ENCODE measurements at regions not wholly inside any gene's neighbourhood (a gene's known extent, or its start where the extent isn't known, plus 50 kb on each side); places are given as distances from the start of the nearest gene placed in this dataset.

DNA sequence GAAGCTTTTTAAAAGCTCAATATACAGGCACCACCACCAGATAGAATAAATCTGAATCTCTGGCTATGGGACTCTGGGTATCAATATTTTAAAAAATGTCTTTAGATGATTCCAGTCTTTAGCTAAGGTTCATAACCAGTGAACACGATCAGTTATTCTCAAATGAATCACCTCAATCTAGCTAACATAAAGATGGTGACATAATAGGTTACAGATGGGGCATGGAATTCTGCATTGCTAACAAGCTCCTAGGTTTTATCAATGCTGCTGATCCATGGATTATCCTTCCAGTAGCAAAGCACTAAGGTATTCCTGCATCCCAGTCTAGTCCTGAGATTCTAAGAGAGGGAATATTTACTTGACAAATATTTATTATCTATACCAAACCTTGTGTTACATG is 415.5 kb upstream of the CDH11 start:
- intact Hi-C loops (cut with DNase I), result no loop called here
- DNase-seq (ENCODE audit: missing footprints) (no peak), ATAC-seq (no peak)

DNA sequence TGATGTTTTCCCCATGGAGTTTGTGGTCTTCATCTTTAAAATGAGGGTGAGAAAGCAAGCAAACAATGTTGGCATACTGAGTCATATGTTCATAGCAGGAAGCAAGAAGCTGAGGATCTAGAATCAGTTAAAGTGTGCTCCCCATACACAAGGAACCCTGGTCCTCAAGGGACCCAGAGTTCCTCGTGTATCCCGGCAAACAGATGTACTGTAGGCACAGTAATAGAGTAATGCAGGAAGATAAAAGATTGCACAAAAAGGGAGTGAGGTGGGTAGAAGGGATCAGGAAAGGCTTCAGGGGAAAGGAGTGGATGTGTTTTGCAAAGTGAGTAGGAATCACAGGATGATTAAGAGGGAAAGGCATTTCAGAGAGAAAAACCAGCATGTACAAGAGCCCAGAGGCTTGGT is 412.3 kb upstream of the CDH11 start:
- ATAC-seq (no peak), DNase-seq (ENCODE audit: missing footprints) (no peak)
- intact Hi-C loops (cut with DNase I), result no loop called here

GRCh38 chr16:65532846-65533245 is 411.0 kb upstream of the CDH11 start:
- intact Hi-C loops (cut with DNase I), result no loop called here

GRCh38 chr16:65532258-65532657 is 410.4 kb upstream of the CDH11 start:
- intact Hi-C loops (cut with DNase I), result no loop called here
- ATAC-seq (no peak), DNase-seq (ENCODE audit: missing footprints) (no peak)

More at GRCh38 chr16:65532846-65533245, 411.0 kb upstream of the CDH11 start:
- DNase-seq (ENCODE audit: missing footprints) (no peak), ATAC-seq (no peak)

- no peak for ATAC-seq
- no peak for DNase-seq (ENCODE audit: missing footprints)
- intact Hi-C loops (cut with DNase I), result no loop called here
Measured at GRCh38 chr16:65531475-65531874, 409.6 kb upstream of the CDH11 start.

GRCh38 chr16:65525707-65526106 is 403.8 kb upstream of the CDH11 start:
- intact Hi-C loops (cut with DNase I), result no loop called here
- DNase-seq (ENCODE audit: missing footprints), result no peak
- ATAC-seq, result no peak

GRCh38 chr16:65524997-65525396 is 403.1 kb upstream of the CDH11 start:
- ATAC-seq (no peak), DNase-seq (ENCODE audit: missing footprints) (no peak)
- intact Hi-C loops (cut with DNase I), result no loop called here

DNA sequence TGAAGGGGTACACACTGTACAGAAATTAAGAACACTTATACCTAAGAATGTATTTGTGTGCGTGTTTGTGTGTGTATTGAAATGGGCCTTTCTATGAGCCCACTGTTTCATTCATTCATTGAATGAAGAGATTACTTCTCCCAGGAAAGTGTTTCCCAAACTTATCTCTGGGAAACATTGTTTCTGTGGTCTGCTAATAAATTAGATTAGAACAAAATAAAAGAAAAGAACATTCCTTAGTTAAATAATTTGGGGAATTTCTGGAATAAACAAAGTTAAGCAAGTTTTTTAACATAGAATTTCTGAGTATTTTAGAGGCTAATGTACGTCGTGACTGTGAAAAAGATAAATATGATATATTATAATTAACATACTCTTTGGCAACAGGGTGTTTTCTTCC is 402.4 kb upstream of the CDH11 start:
- no peak for DNase-seq (ENCODE audit: missing footprints)
- intact Hi-C loops (cut with DNase I), result no loop called here
- ATAC-seq, result no peak

DNA sequence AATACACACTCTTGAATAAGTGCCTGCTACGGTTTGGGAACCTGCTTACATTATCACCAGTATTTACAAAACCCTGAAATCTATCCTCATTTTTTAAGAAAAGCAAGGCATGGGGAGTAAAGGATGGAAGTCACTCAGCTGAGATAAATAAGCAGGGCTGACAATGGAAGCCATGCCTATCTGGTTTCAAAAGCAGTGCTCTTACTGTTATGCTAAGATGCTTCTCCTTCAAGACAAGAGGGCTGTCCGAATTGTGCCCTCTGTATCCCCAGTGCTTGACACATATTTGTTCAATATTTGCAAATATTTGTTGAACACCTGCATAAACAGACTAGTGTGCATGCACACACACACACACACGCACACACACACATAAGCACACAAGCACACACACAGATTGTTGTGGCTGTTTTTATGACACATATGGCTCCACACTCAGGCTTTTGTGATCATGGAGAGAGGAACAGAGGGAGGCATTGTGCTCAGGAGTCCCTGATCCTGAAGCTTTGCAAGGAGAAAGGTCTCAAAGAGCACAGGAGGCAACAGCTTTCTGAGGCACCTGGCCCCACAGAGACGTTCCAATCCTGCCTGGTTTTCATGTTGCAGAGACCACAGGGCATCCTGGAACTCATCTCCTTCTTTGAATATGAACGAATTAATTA is 401.6 kb upstream of the CDH11 start:
- DNase-seq (ENCODE audit: missing footprints), result no peak
- intact Hi-C loops (cut with DNase I), result no loop called here
- ATAC-seq, result no peak

DNA sequence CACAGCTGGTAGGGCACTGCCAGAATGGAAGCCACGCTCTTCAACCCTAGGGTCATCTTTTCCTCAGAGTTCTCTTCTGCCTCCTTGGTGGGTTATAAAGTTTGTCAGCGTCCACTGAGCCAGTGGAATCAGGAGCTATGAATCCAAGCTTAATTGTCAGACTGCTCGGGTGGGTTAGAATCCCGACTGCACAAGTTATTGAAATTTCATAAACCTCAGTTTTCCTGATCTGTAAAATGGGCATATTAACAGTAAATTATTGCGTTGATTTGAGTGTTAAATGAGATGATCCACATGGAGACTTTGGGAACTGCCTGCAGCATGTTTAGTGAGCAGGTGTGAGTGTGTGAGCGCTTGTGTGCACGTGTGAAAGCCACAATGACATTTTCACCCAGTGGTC is 400.5 kb upstream of the CDH11 start:
- DNase-seq (ENCODE audit: missing footprints), result no peak
- no peak for ATAC-seq
- intact Hi-C loops (cut with DNase I), result no loop called here

GRCh38 chr16:65521633-65522328 is 399.9 kb upstream of the CDH11 start:
- DNase-seq (ENCODE audit: missing footprints) (no peak), ATAC-seq (no peak)
- intact Hi-C loops (cut with DNase I), result no loop called here

DNA sequence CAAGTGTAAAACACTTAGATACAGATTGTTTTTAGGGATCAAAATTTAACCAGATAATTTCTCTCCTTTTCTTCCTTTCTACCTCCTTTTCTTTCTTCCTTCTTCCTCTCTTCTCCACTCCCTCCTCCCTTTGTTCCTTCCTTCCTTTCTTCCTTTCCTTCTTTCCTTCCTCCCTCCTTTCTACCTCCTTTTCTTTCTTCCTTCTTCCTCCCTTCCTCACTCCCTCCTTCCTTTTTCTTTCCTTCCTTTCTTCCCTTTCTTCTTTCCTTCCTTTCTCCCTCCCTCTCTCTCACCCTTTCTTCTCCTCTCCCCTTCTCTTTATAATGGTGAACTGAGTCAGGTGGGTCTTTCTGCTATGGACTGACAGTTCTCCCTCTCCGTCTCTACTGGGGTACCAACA is 397.5 kb upstream of the CDH11 start:
- DNase-seq (ENCODE audit: missing footprints) (no peak), ATAC-seq (no peak)
- intact Hi-C loops (cut with DNase I), result no loop called here

DNA sequence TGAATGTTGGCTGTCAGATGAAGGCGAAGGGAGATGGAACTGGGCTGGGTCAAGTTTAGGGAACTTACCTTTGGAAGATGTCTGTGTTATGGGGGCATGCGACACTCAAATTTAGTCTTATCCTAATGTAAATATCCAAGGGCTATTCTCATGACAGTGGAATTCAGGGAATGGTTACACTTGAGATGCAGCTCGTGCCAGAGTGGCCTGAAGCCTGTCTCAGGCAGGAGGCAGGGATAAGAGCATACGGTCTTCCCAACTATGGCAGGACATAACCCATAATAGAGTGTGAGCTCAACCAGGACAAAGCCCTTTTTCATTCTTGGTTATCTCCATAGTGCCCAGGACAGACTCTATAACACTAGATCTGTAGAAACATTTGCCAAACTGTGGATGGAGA is 393.3 kb upstream of the CDH11 start:
- intact Hi-C loops (cut with DNase I), result no loop called here

GRCh38 chr16:65510850-65511249 is 389.0 kb upstream of the CDH11 start:
- ATAC-seq (no peak), DNase-seq (ENCODE audit: missing footprints) (no peak)
- intact Hi-C loops (cut with DNase I), result no loop called here

More for the DNA sequence above, 393.3 kb upstream of the CDH11 start:
- DNase-seq (ENCODE audit: missing footprints) (no peak), ATAC-seq (no peak)

DNA sequence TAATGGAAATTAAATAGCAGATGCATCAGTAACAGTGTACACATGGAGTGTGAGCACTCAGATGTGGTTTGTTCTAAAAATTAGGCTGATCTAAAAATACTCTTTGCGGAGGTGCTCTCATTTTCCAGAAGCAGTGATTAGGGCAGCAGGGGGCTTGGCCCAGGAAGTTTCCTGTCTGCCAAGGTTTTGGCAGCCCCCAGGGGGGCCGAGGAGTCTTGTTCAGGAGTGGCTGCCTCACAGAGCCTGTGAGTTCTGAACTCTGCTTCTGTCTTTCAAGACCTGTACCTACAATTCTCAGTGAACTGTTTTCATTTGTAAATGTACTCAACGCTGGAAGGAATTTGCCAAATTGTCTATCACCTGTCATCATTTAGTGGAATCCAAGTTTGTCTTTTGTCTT is 388.4 kb upstream of the CDH11 start:
- intact Hi-C loops (cut with DNase I), result no loop called here
- ATAC-seq (no peak), DNase-seq (ENCODE audit: missing footprints) (no peak)

DNA sequence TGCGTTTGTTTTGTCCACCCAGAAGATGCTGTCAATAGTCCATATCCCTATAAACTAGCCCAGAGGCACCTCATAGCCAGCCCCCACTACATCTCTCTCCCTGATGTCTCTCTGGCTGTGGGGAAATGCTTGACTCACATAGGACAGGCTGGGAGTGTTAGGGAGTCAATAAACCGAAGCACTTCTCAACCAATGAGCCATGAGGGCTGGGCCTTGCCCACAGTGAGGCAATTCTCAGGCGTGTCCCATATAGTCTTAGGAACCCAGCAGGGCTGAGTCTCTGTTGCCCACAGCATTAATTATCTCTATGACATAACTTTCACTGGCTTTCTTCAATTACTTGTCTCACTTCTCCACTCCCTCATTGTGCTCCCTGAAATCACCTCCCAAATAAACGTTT is 387.3 kb upstream of the CDH11 start:
- ATAC-seq, result no peak
- no peak for DNase-seq (ENCODE audit: missing footprints)
- intact Hi-C loops (cut with DNase I), result no loop called here

- intact Hi-C loops (cut with DNase I), result no loop called here
- ATAC-seq, result peak; percentile 31
Measured at GRCh38 chr16:65500919-65501318, 379.1 kb upstream of the CDH11 start.

DNA sequence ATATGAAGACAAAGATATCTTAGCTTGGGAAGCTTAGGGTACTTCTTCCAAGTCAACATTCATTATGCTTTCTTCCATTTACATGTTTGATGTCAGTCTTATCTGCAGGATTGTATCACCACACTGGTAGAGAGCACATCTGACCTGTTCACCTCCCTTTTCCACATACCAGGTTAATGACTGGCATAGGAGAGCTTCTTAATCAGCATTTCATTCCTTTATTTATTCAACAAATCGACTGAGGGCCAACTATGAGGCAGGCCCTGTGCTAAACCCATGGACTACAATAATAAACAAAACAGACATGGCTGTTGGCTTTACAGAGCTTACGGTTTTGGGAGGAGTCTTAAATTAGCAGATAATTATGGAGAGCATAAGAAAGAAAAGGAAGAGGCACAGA is 378.1 kb upstream of the CDH11 start:
- ATAC-seq, result no peak

More at GRCh38 chr16:65500919-65501318, 379.1 kb upstream of the CDH11 start:
- DNase-seq (ENCODE audit: missing footprints), result no peak

DNA sequence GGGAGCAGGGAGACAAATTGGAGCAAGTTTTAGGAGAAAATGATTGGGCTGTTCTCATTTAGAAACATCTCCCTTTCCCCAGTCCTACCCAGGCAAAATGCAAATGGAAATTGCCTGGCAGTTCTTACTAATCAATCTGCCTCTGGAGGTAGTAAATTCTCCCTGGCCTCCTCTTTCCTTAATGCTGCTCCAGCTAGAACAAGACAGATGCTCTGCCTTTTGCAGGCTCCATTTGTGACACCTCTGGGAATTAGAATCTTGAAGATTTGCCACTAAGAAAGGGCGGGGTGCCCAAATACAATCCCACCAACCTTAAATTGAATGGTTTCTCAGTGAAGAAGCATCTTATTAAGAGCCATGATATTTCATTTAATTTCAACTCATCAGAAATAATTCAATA is 377.7 kb upstream of the CDH11 start:
- DNase-seq (ENCODE audit: missing footprints) (no peak), ATAC-seq (no peak)
- intact Hi-C loops (cut with DNase I), result no loop called here

More for the DNA sequence above, 378.1 kb upstream of the CDH11 start:
- intact Hi-C loops (cut with DNase I), result no loop called here
- DNase-seq (ENCODE audit: missing footprints), result no peak

DNA sequence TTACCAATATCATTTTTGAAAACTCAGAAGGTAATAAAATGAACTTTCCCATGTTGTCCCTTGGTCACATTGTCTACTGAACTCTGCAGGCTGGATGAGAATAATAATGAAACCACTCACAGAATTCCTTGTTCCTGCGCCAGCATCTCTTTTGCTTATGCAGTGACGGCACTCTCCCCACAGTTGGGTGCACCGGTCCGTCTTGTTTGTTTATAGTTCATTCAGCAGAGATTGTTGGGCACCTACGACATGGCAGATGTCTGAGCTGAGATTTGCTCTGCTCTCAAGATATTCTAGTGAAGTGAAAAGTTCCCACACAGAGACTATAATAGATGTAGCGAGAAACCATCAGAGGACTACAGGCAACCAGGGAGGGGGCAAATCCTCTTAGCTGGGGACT is 375.7 kb upstream of the CDH11 start:
- intact Hi-C loops (cut with DNase I), result no loop called here
- ATAC-seq (no peak), DNase-seq (ENCODE audit: missing footprints) (no peak)

DNA sequence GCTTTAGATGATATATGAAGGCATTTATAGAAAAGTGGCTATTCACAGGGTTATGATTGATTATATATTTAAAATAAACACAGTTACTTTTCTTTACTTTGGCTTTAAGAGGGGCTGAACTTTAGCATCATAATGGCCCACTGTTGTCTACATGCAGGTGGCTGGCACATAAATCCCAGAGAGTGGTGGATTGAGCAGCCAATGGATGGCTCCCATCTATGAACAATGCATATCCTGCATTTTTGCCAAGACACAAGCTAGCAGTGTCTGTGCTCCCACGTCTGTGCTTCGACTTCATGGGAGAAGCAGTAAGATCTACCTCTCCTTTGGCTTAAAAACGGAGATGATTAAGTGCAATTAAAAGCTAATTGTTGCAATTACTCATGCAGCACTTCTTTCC is 373.2 kb upstream of the CDH11 start:
- intact Hi-C loops (cut with DNase I), result no loop called here
- DNase-seq (ENCODE audit: missing footprints) (no peak), ATAC-seq (no peak)
